HG03060 (cell line): ENCODE measurements at regions not wholly inside any gene's neighbourhood (a gene's known extent, or its start where the extent isn't known, plus 50 kb on each side); places are given as distances from the start of the nearest gene placed in this dataset.

Experiments used
- ATAC-seq: cut with Tn5 transposase; IDR thresholded peaks from one replicate; pipeline ENCODE4 v1.9.1; 2021; ENCODE audit warnings: low read depth, moderate number of reproducible peaks; ENCODE audit not compliant: unreplicated experiment

DNA sequence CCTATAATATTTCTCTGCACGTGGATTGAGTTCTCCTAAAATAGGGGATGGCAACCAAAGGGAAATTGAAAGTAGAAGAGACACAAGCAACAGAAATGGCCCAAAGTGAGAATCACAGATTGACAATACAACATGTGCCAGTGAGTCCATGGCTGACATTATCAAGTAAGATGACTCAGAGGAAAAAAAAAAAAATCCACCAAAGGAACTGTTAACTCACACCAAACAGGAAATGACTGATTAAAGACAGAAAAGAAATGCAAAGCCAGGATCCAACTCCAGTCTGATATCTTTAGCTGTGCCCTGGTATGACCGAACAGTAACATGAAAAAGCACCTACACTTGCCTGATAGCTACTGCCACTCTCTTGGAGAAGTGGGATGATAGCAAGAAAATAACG, 485.0 kb downstream of the PRKD1 start:
- no peak for ATAC-seq

DNA sequence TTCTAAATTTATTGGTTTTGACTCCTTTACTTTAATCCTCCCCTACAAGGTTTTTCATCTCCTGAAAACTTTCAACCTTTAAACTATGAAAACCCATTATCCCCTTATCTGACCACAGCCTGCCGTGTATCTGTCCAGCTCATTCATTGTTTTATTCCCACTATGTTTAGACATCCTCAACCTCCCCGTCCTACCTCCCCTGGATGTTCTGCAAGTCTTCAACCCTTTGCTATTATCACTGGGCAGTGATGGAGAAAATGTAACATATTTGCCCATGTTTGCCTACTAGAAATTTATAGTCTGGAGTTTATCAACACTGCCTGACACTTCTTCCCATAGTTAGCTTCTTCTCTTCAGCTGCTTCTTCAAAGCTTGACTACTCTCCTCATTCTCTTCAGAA, 483.4 kb downstream of the PRKD1 start:
- no peak for ATAC-seq

DNA sequence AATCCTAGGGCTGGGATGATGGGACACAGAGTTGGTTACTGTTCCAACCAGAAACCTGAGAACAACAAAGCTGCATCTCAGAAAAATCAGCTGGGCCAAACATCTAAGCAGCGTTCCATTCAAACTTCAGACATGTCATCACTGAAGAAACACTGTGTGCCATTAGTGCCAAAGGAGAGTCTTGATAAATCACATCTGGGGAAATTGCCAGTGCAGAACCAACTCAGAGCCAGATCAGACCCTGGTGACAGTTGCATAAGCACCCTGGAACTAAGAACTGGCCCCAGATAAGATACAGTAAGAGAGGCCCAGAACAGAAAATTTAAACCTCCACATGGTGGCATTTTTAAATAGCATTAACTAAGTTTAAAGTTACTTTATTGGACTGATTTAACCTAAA, 482.8 kb downstream of the PRKD1 start:
- ATAC-seq, result no peak

DNA sequence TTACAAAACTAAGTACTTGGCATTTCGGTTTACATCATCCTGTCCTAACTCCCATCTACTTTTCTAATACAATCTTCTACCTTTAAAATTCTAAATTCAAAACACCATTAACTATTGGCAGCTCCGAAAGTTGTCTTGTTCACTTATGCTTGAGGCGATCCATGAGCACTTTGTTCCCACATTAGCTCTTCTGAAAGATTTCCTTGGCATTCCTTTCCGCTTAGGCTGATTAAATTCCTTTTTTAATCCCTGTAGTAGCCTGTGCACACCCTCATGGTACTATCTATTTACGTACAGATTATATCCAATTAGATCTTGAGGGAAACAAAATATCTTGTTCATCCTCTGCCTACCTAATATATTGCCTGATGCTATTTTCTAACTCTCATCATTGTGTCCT, 480.7 kb downstream of the PRKD1 start:
- no peak for ATAC-seq

DNA sequence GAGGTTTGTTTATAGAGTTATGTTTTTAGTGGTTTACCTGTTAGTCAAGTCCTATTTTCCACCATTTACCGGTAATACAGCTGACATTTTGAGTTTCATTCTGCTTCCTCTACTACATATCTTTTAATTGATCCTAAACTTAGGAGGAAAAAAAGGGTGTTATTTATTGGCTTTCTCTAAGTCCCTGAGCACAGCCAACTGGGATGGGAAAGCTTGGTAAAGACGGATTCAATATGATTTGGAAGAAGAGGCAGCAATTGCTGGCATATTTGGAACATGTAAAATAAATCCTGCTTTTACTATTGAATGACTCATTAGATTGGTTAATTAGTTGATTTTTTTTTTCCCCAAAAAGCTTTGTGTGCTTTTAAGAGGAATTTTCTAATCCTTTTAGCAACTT, 475.7 kb downstream of the PRKD1 start:
- ATAC-seq, result no peak

- no peak for ATAC-seq
Observed at GRCh38 chr14:29453045-29453444, 474.6 kb downstream of the PRKD1 start.

GRCh38 chr14:29454026-29454693, 473.5 kb downstream of the PRKD1 start:
- ATAC-seq, result no peak

GRCh38 chr14:29458547-29458946, 469.1 kb downstream of the PRKD1 start:
- no peak for ATAC-seq

- ATAC-seq, result no peak
Observed at GRCh38 chr14:29459531-29459930, 468.1 kb downstream of the PRKD1 start.

DNA sequence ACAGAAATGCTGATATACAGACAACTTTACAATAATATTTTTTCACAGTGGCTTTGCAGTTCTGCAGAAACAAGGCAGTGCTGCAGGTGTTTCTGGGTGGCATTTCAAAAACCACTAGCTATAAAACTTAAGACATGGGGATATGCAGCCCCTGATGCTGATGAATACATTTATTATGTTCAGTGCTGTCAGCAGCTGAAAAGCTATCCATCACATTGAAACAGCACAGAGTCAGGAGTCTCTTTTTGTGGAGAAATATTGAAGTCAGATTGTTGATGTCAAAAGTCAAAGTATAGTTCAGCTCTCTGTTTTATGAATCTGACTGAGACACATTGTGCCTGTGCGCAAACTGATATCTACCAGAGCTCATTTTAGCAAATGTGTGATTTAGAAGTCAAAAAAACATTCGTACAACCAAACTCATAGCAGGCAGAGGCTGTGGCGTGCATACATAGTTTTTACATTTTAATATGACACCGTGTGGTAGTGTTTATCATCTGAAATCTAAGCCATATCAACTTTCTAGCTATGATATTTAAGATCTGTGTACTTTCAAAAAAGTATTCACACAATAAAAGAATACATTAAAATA, 467.6 kb downstream of the PRKD1 start:
- no peak for ATAC-seq

GRCh38 chr14:29461101-29461500, 466.5 kb downstream of the PRKD1 start:
- no peak for ATAC-seq

- no peak for ATAC-seq
Observed at GRCh38 chr14:29461506-29461905, 466.1 kb downstream of the PRKD1 start.

DNA sequence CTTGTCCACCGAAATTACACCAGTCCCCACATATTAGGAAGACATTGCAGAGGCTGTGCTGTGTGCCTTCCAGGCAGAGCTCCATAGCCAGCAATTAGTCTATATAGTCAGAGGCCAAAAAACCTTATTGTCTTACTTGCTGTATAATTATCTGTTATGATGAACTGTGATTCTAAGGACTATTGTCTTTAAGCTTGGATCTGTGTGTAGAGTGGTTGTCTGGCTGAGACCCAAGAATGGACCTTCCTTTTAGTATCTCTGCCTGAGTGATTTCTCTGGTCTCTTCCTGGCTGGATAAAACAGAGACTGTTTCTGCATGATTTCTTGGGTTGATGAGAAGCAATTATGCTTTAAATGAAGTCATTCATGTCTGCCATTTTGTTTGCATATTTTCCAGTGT, 465.3 kb downstream of the PRKD1 start:
- ATAC-seq, result no peak

DNA sequence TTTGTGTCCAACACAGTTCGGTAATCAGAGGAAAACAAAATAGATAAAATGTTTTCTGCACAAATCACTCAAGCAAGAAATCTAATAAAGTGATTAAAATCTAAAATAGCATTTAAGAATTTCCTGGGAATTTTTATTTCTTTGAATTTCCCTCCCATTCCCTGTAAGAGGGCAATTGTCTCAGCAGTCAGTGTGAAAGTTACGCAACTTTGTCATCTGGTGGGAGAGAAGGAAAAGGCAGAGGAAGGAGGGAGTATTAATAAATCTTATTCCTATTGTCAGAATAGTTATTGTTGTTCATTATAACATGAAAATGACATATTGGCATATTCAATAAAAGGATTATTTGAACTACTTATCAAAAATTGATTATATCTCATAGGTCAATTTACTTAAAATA, 464.9 kb downstream of the PRKD1 start:
- no peak for ATAC-seq

DNA sequence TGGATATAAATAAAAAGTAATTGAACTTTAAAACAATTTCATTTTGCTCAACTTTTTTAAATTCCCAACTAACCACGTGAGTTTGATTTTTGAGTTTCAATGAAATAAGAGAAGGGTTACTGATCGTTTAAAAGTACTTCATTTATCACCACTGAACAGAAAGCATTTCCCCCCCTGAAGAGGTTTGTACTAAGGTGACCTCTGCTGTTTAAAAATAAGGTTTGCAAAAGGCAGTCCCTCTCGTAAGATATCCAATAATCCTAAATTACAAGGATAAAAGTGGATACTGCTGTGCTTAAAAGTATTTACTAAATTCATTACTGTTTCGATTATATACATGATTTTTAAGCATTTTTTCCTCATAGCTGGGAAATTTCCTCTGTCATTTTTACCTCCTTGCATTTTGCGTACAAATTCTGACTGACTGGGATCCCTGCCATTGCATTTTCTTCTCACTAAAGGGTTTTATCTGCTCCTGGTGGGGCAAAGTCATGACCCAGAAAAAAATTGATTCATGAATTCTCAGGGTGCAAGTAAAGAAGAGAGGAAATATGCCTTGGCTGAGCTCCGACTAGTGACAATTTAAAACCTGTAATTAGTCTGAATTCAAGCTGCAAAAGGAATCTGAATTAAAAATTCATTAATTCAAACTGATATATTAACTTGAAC, 463.8 kb downstream of the PRKD1 start:
- ATAC-seq, result no peak

DNA sequence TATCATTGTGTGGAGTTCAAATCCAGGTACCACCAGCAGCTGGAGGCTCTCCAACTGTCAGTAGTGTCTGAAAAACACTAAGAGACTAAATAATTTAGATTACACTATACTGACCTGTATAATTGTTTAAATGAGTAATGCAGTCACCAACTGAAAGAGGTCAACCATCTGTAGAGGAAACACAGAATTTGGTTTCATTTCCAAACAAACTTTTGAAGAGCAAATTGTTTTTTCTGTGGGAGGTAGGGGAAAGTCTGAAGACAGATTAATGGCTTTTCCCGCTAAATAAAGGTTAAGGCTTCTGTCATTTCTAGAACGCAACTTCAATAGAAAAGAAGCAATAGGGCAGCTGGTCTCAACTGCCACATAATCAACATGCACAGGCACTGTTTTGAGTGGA, 462.6 kb downstream of the PRKD1 start:
- ATAC-seq, result no peak

GRCh38 chr14:29475641-29476040, 452.0 kb downstream of the PRKD1 start:
- no peak for ATAC-seq

DNA sequence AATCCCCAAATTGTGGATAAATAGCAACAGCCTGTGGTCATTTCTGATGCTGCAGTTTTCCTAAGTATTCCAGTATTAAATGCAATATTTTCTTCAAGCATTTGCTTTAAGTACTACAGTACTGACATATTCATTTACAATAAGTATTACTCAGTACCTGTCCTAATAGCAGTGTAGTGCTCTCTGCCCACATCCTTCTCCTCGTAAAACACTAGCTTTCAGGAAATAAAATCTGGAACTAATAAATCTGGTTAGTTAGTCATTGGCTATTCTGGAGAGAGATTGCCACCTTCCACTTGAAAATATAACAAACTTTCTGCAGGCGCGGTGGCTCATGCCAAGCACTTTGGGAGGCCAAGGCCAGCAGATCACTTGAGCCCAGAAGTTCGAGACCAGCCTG, 441.5 kb downstream of the PRKD1 start:
- no peak for ATAC-seq

GRCh38 chr14:29489911-29490425, 437.7 kb downstream of the PRKD1 start:
- ATAC-seq, result no peak

GRCh38 chr14:29493849-29494248, 433.8 kb downstream of the PRKD1 start:
- no peak for ATAC-seq

GRCh38 chr14:29494312-29494711, 433.3 kb downstream of the PRKD1 start:
- ATAC-seq, result no peak

DNA sequence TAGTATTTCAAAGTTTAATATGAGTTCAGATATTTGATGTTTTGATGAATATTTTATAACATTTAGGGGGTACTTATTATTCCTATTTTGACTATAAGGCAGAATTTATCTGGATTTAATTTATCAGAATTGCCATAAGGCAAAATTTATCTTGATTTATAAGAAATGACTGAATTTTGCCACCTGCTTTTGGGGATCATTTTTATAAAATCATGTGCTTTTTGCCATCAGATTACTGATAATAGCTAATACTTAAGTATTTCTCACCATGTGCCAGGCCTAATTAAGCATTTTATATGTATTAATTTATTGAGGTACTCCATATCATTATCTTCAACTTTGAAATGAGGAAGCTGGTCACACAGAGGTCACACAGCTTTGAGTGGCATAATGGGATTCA, 423.7 kb downstream of the PRKD1 start:
- no peak for ATAC-seq
